ENCODE measurements at regions not wholly inside any gene's neighbourhood (a gene's known extent, or its start where the extent isn't known, plus 50 kb on each side); places are given as distances from the start of the nearest gene placed in this dataset.
"Not testable (repeated sequence)": the region's sequence is repeated elsewhere in the genome, so short reads cannot be mapped to it uniquely, and the experiment has no call there.

- H3K4me1 ChIP-seq (ENCODE audit: insufficient read depth, low read length); H3K4me3 ChIP-seq (ENCODE audit: low read length); H3K27ac ChIP-seq (ENCODE audit: low read length); H3K36me3 ChIP-seq (ENCODE audit: insufficient read depth, low read depth, low read length); H3K9me3 ChIP-seq (ENCODE audit: insufficient read depth, low read depth, low read length); H3K27me3 ChIP-seq (ENCODE audit: insufficient read depth, low read length); H3K9ac ChIP-seq (ENCODE audit: low read depth, low read length): not testable (repeated sequence)
Measured at GRCh38 chr14:51467392-51467791, 184.3 kb upstream of the FRMD6 start.

- H3K9ac ChIP-seq (ENCODE audit: low read depth, low read length), result no peak overlapping the region
- no peaks in the 10 kb centered on the region for H3K36me3 ChIP-seq (ENCODE audit: insufficient read depth, low read depth, low read length)
- H3K9me3 ChIP-seq (ENCODE audit: insufficient read depth, low read depth, low read length), result no peaks in the 10 kb centered on the region; the same call in 1 of the 2 replicates
Measured at GRCh38 chr14:51468523-51468922, 183.2 kb upstream of the FRMD6 start.

GRCh38 chr14:51472881-51473280, 178.8 kb upstream of the FRMD6 start:
- H3K27ac ChIP-seq (ENCODE audit: low read length), result no peak overlapping the region

More at GRCh38 chr14:51468523-51468922, 183.2 kb upstream of the FRMD6 start:
- Histone ChIP-seq H3K27me3 (ENCODE audit: insufficient read depth, low read length) (no peaks in the 10 kb centered on the region), H3K4me1 (ENCODE audit: insufficient read depth, low read length) (peaks cover under 1% of the 10 kb centered on the region; the same call in 1 of the 2 replicates), H3K4me3 (ENCODE audit: low read length) (no peak overlapping the region), H3K27ac (ENCODE audit: low read length) (no peak overlapping the region)

GRCh38 chr14:51473351-51473750, 178.4 kb upstream of the FRMD6 start:
- H3K9me3 ChIP-seq (ENCODE audit: insufficient read depth, low read depth, low read length), result no peaks in the 10 kb centered on the region; the same call in 1 of the 2 replicates
- no peak overlapping the region for H3K4me3 ChIP-seq (ENCODE audit: low read length)
- H3K4me1 ChIP-seq (ENCODE audit: insufficient read depth, low read length), result peaks cover 11% of the 10 kb centered on the region; the same call in 1 of the 2 replicates
- H3K9ac ChIP-seq (ENCODE audit: low read depth, low read length), result no peak overlapping the region
- no peak overlapping the region for H3K27ac ChIP-seq (ENCODE audit: low read length)
- no peaks in the 10 kb centered on the region for H3K27me3 ChIP-seq (ENCODE audit: insufficient read depth, low read length)
- H3K36me3 ChIP-seq (ENCODE audit: insufficient read depth, low read depth, low read length), result no peaks in the 10 kb centered on the region

More at GRCh38 chr14:51472881-51473280, 178.8 kb upstream of the FRMD6 start:
- no peaks in the 10 kb centered on the region for H3K36me3 ChIP-seq (ENCODE audit: insufficient read depth, low read depth, low read length)
- no peaks in the 10 kb centered on the region for H3K27me3 ChIP-seq (ENCODE audit: insufficient read depth, low read length)
- peaks cover 11% of the 10 kb centered on the region; the same call in 1 of the 2 replicates for H3K4me1 ChIP-seq (ENCODE audit: insufficient read depth, low read length)
- H3K9me3 ChIP-seq (ENCODE audit: insufficient read depth, low read depth, low read length), result no peaks in the 10 kb centered on the region; the same call in 1 of the 2 replicates
- no peak overlapping the region for H3K9ac ChIP-seq (ENCODE audit: low read depth, low read length)
- H3K4me3 ChIP-seq (ENCODE audit: low read length), result no peak overlapping the region

- no peak overlapping the region for H3K4me3 ChIP-seq (ENCODE audit: low read length)
- no peaks in the 10 kb centered on the region for H3K9me3 ChIP-seq (ENCODE audit: insufficient read depth, low read depth, low read length)
- H3K9ac ChIP-seq (ENCODE audit: low read depth, low read length), result no peak overlapping the region
- H3K27me3 ChIP-seq (ENCODE audit: insufficient read depth, low read length), result no peaks in the 10 kb centered on the region
- no peaks in the 10 kb centered on the region for H3K36me3 ChIP-seq (ENCODE audit: insufficient read depth, low read depth, low read length)
- H3K4me1 ChIP-seq (ENCODE audit: insufficient read depth, low read length), result peaks cover 11% of the 10 kb centered on the region; the same call in 1 of the 2 replicates
- no peak overlapping the region for H3K27ac ChIP-seq (ENCODE audit: low read length)
Measured at GRCh38 chr14:51473808-51474565, 177.7 kb upstream of the FRMD6 start.

GRCh38 chr14:51474854-51475253, 176.9 kb upstream of the FRMD6 start:
- Histone ChIP-seq H3K9ac (ENCODE audit: low read depth, low read length) (no peak overlapping the region), H3K4me1 (ENCODE audit: insufficient read depth, low read length) (peaks cover 11% of the 10 kb centered on the region; the same call in 1 of the 2 replicates), H3K4me3 (ENCODE audit: low read length) (no peak overlapping the region), H3K27ac (ENCODE audit: low read length) (no peak overlapping the region), H3K36me3 (ENCODE audit: insufficient read depth, low read depth, low read length) (no peaks in the 10 kb centered on the region), H3K27me3 (ENCODE audit: insufficient read depth, low read length) (no peaks in the 10 kb centered on the region), H3K9me3 (ENCODE audit: insufficient read depth, low read depth, low read length) (no peaks in the 10 kb centered on the region)

- Histone ChIP-seq H3K4me3 (ENCODE audit: low read length) (no peak overlapping the region), H3K27me3 (ENCODE audit: insufficient read depth, low read length) (no peaks in the 10 kb centered on the region), H3K27ac (ENCODE audit: low read length) (no peak overlapping the region), H3K4me1 (ENCODE audit: insufficient read depth, low read length) (peaks cover 11% of the 10 kb centered on the region; the same call in 1 of the 2 replicates), H3K9ac (ENCODE audit: low read depth, low read length) (no peak overlapping the region), H3K9me3 (ENCODE audit: insufficient read depth, low read depth, low read length) (no peaks in the 10 kb centered on the region), H3K36me3 (ENCODE audit: insufficient read depth, low read depth, low read length) (no peaks in the 10 kb centered on the region)
Measured at GRCh38 chr14:51478175-51478621, 173.5 kb upstream of the FRMD6 start.

- no peaks in the 10 kb centered on the region for H3K4me1 ChIP-seq (ENCODE audit: insufficient read depth, low read length)
- no peak overlapping the region for H3K9ac ChIP-seq (ENCODE audit: low read depth, low read length)
- no peaks in the 10 kb centered on the region for H3K36me3 ChIP-seq (ENCODE audit: insufficient read depth, low read depth, low read length)
- no peaks in the 10 kb centered on the region for H3K9me3 ChIP-seq (ENCODE audit: insufficient read depth, low read depth, low read length)
- H3K4me3 ChIP-seq (ENCODE audit: low read length), result no peak overlapping the region
- no peak overlapping the region for H3K27ac ChIP-seq (ENCODE audit: low read length)
- H3K27me3 ChIP-seq (ENCODE audit: insufficient read depth, low read length), result no peaks in the 10 kb centered on the region
Measured at GRCh38 chr14:51479584-51480325, 172.0 kb upstream of the FRMD6 start.

- Histone ChIP-seq H3K4me1 (ENCODE audit: insufficient read depth, low read length) (0 out of 2 replicates have a peak, but pooled peaks cover 1% of the 10 kb centered on the region), H3K36me3 (ENCODE audit: insufficient read depth, low read depth, low read length) (no peaks in the 10 kb centered on the region), H3K9me3 (ENCODE audit: insufficient read depth, low read depth, low read length) (no peaks in the 10 kb centered on the region), H3K9ac (ENCODE audit: low read depth, low read length) (no peak overlapping the region), H3K27ac (ENCODE audit: low read length) (no peak overlapping the region), H3K4me3 (ENCODE audit: low read length) (no peak overlapping the region), H3K27me3 (ENCODE audit: insufficient read depth, low read length) (no peaks in the 10 kb centered on the region)
Measured at GRCh38 chr14:51481643-51482042, 170.1 kb upstream of the FRMD6 start.

- H3K27me3 ChIP-seq (ENCODE audit: insufficient read depth, low read length), result no peaks in the 10 kb centered on the region
- no peak overlapping the region for H3K27ac ChIP-seq (ENCODE audit: low read length)
- no peaks in the 10 kb centered on the region for H3K36me3 ChIP-seq (ENCODE audit: insufficient read depth, low read depth, low read length)
- H3K9me3 ChIP-seq (ENCODE audit: insufficient read depth, low read depth, low read length), result no peaks in the 10 kb centered on the region
- H3K4me1 ChIP-seq (ENCODE audit: insufficient read depth, low read length), result 0 out of 2 replicates have a peak, but pooled peaks cover 3% of the 10 kb centered on the region
- H3K4me3 ChIP-seq (ENCODE audit: low read length), result no peak overlapping the region
- no peak overlapping the region for H3K9ac ChIP-seq (ENCODE audit: low read depth, low read length)
Measured at GRCh38 chr14:51482102-51482501, 169.6 kb upstream of the FRMD6 start.

- H3K27ac ChIP-seq (ENCODE audit: low read length), result no peak overlapping the region
- no peaks in the 10 kb centered on the region for H3K36me3 ChIP-seq (ENCODE audit: insufficient read depth, low read depth, low read length)
- no peaks in the 10 kb centered on the region for H3K27me3 ChIP-seq (ENCODE audit: insufficient read depth, low read length)
- no peak overlapping the region for H3K4me3 ChIP-seq (ENCODE audit: low read length)
- no peaks in the 10 kb centered on the region for H3K9me3 ChIP-seq (ENCODE audit: insufficient read depth, low read depth, low read length)
- 0 out of 2 replicates have a peak, but pooled peaks cover 3% of the 10 kb centered on the region for H3K4me1 ChIP-seq (ENCODE audit: insufficient read depth, low read length)
- H3K9ac ChIP-seq (ENCODE audit: low read depth, low read length), result no peak overlapping the region
Measured at GRCh38 chr14:51484485-51484884, 167.2 kb upstream of the FRMD6 start.
